GM23338 (cell line): ENCODE measurements at regions not wholly inside any gene's neighbourhood (a gene's known extent, or its start where the extent isn't known, plus 50 kb on each side); places are given as distances from the start of the nearest gene placed in this dataset.

ENCODE experiments used
- ATAC-seq: fragments of 200-7000 bp; cut with Tn5 transposase; 3 replicates; pipeline ENCODE4 v1.9.1; 2020
- DNase-seq: peaks from one replicate; pipeline ENCODE4 v3.0.0-alpha.2; 2015; ENCODE audit warnings: low spot score
- H2AFZ ChIP-seq: fragments of 200-600 bp; sonication (generic); 2 replicates; pipeline ENCODE4 v1.8.0; 2016; ENCODE audit warnings: antibody characterized with exemption, mild to moderate bottlenecking, moderate library complexity
- H3F3A ChIP-seq: fragments of 200-600 bp; sonication (generic); replicated peaks from 2 replicates; pipeline ENCODE4 v1.8.0; 2017; ENCODE audit warnings: antibody characterized with exemption, mixed run types, low read depth
- H3K27ac ChIP-seq: fragments of 200-600 bp; sonication (generic); 2 replicates; pipeline ENCODE4 v1.6.1; 2016; ENCODE audit warnings: low read depth
- H3K27me3 ChIP-seq: fragments of 200-600 bp; sonication (generic); 2 replicates; pipeline ENCODE4 v1.8.0; 2016; ENCODE audit warnings: mild to moderate bottlenecking, mixed run types, moderate library complexity; ENCODE audit not compliant: insufficient read depth
- H3K36me3 ChIP-seq: fragments of 200-600 bp; sonication (generic); 2 replicates; pipeline ENCODE4 v1.8.0; 2016; ENCODE audit warnings: mild to moderate bottlenecking; ENCODE audit not compliant: insufficient read depth
- H3K4me1 ChIP-seq: fragments of 200-600 bp; sonication (generic); 2 replicates; pipeline ENCODE4 v1.8.0; 2016; ENCODE audit warnings: mild to moderate bottlenecking, moderate library complexity; ENCODE audit not compliant: insufficient read depth
- H3K4me2 ChIP-seq: fragments of 200-600 bp; sonication (generic); 2 replicates; pipeline ENCODE4 v1.7.1; 2017; ENCODE audit warnings: mixed run types
- H3K4me3 ChIP-seq: fragments of 200-600 bp; sonication (generic); 2 replicates; pipeline ENCODE4 v1.6.1; 2016; ENCODE audit warnings: mixed run types
- H3K79me2 ChIP-seq: fragments of 200-600 bp; sonication (generic); replicated peaks from 2 replicates; pipeline ENCODE4 v1.8.0; 2017; ENCODE audit warnings: mild to moderate bottlenecking; ENCODE audit not compliant: insufficient read depth
- H3K9me2 ChIP-seq: fragments of 200-600 bp; sonication (generic); 2 replicates; pipeline ENCODE4 v1.8.0; 2017; ENCODE audit not compliant: insufficient read depth
- H4K20me1 ChIP-seq: fragments of 200-600 bp; sonication (generic); replicated peaks from 2 replicates; pipeline ENCODE4 v1.8.0; 2017; ENCODE audit warnings: mild to moderate bottlenecking; ENCODE audit not compliant: insufficient read depth
- H3K27ac Mint-ChIP-seq: 2 replicates; pipeline ENCODE4 v1.8.0; 2020; ENCODE audit warnings: inconsistent platforms, mild to moderate bottlenecking, moderate library complexity, mixed read lengths
- H3K27me3 Mint-ChIP-seq: 3 replicates; pipeline ENCODE4 v1.8.0; 2022; ENCODE audit warnings: low read depth, mild to moderate bottlenecking, moderate library complexity, mixed read lengths, inconsistent platforms; ENCODE audit not compliant: insufficient read depth, poor library complexity
- H3K36me3 Mint-ChIP-seq: 3 replicates; pipeline ENCODE4 v1.8.0; 2021; ENCODE audit warnings: low read depth, mild to moderate bottlenecking, inconsistent platforms, moderate library complexity, mixed read lengths
- H3K4me1 Mint-ChIP-seq: 3 replicates; pipeline ENCODE4 v1.8.0; 2020; ENCODE audit warnings: mild to moderate bottlenecking, inconsistent platforms, mixed read lengths
- H3K4me3 Mint-ChIP-seq: 3 replicates; pipeline ENCODE4 v1.8.0; 2021; ENCODE audit warnings: moderate library complexity, mild to moderate bottlenecking, inconsistent platforms, mixed read lengths
- H3K9me3 Mint-ChIP-seq: 3 replicates; pipeline ENCODE4 v1.8.0; 2020; ENCODE audit warnings: moderate library complexity, mild to moderate bottlenecking, inconsistent platforms, mixed read lengths
- JUNB ChIP-seq: IDR thresholded peaks from one replicate; pipeline ENCODE4 v1.6.1; 2016; ENCODE audit warnings: antibody characterized with exemption; ENCODE audit not compliant: unreplicated experiment
- POLR2AphosphoS5 ChIP-seq: IDR thresholded peaks from 2 replicates; pipeline ENCODE4 v1.6.1; 2016; ENCODE audit warnings: antibody characterized with exemption, low read depth
- ZNF114 ChIP-seq: fragments of 250-450 bp; sonication (Bioruptor Pico); IDR thresholded peaks from 2 replicates; pipeline ENCODE4 v1.5.0; 2020; ENCODE audit warnings: mild to moderate bottlenecking, moderate library complexity
- TF ChIP-seq, protein P1 (sequence below): fragments of 250-450 bp; sonication (Bioruptor Pico); IDR thresholded peaks from 2 replicates; pipeline ENCODE4 v1.5.0; 2020; ENCODE audit warnings: mild to moderate bottlenecking, moderate library complexity
- TF ChIP-seq, protein P2 (sequence below): IDR thresholded peaks from one replicate; pipeline ENCODE4 v1.6.1; 2018; ENCODE audit warnings: antibody characterized with exemption; ENCODE audit not compliant: unreplicated experiment

DNA sequence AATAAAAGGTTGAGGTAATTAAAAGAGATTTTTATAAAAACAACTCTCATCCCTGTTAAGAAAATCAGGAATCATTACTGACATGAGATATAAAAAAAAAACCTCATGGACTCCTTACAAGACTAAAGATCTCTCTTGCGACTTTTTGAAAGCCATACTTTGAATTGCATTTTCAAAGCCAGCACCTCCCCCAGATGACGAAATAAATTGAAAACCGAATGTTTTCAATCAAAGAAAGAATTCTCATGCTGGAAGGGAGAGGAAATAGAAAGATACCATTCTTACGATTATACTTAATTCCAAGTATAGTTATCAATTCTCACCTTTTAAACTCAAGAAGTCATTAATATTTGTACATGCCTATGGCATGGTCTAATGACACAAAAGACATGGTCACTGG lies 452.3 kb downstream of the GJA1 start (continued):
- TF ChIP-seq, protein P1, sequence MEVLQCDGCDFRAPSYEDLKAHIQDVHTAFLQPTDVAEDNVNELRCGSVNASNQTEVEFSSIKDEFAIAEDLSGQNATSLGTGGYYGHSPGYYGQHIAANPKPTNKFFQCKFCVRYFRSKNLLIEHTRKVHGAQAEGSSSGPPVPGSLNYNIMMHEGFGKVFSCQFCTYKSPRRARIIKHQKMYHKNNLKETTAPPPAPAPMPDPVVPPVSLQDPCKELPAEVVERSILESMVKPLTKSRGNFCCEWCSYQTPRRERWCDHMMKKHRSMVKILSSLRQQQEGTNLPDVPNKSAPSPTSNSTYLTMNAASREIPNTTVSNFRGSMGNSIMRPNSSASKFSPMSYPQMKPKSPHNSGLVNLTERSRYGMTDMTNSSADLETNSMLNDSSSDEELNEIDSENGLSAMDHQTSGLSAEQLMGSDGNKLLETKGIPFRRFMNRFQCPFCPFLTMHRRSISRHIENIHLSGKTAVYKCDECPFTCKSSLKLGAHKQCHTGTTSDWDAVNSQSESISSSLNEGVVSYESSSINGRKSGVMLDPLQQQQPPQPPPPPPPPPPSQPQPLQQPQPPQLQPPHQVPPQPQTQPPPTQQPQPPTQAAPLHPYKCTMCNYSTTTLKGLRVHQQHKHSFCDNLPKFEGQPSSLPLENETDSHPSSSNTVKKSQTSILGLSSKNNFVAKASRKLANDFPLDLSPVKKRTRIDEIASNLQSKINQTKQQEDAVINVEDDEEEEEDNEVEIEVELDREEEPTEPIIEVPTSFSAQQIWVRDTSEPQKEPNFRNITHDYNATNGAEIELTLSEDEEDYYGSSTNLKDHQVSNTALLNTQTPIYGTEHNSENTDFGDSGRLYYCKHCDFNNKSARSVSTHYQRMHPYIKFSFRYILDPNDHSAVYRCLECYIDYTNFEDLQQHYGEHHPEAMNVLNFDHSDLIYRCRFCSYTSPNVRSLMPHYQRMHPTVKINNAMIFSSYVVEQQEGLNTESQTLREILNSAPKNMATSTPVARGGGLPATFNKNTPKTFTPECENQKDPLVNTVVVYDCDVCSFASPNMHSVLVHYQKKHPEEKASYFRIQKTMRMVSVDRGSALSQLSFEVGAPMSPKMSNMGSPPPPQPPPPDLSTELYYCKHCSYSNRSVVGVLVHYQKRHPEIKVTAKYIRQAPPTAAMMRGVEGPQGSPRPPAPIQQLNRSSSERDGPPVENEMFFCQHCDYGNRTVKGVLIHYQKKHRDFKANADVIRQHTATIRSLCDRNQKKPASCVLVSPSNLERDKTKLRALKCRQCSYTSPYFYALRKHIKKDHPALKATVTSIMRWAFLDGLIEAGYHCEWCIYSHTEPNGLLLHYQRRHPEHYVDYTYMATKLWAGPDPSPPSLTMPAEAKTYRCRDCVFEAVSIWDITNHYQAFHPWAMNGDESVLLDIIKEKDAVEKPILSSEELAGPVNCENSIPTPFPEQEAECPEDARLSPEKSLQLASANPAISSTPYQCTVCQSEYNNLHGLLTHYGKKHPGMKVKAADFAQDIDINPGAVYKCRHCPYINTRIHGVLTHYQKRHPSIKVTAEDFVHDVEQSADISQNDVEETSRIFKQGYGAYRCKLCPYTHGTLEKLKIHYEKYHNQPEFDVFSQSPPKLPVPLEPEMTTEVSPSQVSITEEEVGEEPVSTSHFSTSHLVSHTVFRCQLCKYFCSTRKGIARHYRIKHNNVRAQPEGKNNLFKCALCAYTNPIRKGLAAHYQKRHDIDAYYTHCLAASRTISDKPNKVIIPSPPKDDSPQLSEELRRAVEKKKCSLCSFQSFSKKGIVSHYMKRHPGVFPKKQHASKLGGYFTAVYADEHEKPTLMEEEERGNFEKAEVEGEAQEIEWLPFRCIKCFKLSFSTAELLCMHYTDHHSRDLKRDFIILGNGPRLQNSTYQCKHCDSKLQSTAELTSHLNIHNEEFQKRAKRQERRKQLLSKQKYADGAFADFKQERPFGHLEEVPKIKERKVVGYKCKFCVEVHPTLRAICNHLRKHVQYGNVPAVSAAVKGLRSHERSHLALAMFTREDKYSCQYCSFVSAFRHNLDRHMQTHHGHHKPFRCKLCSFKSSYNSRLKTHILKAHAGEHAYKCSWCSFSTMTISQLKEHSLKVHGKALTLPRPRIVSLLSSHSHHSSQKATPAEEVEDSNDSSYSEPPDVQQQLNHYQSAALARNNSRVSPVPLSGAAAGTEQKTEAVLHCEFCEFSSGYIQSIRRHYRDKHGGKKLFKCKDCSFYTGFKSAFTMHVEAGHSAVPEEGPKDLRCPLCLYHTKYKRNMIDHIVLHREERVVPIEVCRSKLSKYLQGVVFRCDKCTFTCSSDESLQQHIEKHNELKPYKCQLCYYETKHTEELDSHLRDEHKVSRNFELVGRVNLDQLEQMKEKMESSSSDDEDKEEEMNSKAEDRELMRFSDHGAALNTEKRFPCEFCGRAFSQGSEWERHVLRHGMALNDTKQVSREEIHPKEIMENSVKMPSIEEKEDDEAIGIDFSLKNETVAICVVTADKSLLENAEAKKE (CRISPR knock-in tag): no peak
- TF ChIP-seq POLR2AphosphoS5 (no peak), ZNF114 (CRISPR knock-in tag) (no peak), JUNB (no peak)
- TF ChIP-seq, protein P2, sequence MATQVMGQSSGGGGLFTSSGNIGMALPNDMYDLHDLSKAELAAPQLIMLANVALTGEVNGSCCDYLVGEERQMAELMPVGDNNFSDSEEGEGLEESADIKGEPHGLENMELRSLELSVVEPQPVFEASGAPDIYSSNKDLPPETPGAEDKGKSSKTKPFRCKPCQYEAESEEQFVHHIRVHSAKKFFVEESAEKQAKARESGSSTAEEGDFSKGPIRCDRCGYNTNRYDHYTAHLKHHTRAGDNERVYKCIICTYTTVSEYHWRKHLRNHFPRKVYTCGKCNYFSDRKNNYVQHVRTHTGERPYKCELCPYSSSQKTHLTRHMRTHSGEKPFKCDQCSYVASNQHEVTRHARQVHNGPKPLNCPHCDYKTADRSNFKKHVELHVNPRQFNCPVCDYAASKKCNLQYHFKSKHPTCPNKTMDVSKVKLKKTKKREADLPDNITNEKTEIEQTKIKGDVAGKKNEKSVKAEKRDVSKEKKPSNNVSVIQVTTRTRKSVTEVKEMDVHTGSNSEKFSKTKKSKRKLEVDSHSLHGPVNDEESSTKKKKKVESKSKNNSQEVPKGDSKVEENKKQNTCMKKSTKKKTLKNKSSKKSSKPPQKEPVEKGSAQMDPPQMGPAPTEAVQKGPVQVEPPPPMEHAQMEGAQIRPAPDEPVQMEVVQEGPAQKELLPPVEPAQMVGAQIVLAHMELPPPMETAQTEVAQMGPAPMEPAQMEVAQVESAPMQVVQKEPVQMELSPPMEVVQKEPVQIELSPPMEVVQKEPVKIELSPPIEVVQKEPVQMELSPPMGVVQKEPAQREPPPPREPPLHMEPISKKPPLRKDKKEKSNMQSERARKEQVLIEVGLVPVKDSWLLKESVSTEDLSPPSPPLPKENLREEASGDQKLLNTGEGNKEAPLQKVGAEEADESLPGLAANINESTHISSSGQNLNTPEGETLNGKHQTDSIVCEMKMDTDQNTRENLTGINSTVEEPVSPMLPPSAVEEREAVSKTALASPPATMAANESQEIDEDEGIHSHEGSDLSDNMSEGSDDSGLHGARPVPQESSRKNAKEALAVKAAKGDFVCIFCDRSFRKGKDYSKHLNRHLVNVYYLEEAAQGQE: no peak

DNA sequence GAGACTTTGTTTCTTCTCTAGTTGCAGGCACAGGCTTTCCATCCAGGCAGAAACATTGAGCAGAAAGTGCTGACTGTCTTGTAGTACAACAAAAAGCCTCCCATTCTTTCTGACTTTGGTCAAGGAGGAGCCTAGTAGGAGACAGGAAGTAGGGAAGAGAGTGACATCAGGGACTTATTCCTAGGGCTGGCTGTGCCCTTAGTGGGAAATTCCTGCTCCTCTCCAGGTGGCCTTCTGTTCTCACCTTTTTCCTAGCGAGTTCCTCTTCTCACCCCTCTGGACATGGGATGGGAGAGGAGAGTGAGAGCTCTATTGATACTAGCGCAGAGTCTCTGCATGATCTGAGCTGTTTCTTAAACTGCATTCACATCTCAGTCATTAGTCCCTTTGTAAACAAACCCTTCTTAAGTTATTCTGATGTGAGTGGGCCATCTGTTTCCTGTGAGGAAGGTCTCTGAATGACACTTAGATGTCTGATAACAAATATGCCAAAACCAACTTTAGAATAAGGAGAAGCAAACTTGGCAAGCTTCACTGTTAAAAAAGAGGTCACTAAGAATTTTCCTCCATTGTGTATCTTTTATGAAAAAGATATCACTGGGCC lies 455.0 kb downstream of the GJA1 start:
- Mint-ChIP-seq H3K4me3 (no peak overlapping the region), H3K27me3 (peaks cover 4% of the 10 kb centered on the region), H3K36me3 (no peaks in the 10 kb centered on the region), H3K27ac (no peak overlapping the region), H3K4me1 (peaks cover 11% of the 10 kb centered on the region), H3K9me3 (no peaks in the 10 kb centered on the region; the same call in 2 of the 3 replicates)
- no peak overlapping the region for H3K4me2 ChIP-seq
- no peak overlapping the region for H3K4me3 ChIP-seq
- H3K36me3 ChIP-seq: no peaks in the 10 kb centered on the region
- H3K27ac ChIP-seq: no peak overlapping the region
- ATAC-seq: peak; percentile 50
- no peaks in the 10 kb centered on the region for H3K79me2 ChIP-seq
- H3K4me1 ChIP-seq: no peaks in the 10 kb centered on the region
- no peak overlapping the region; the same call in 1 of the 2 replicates for H2AFZ ChIP-seq
- 0 out of 2 replicates have a peak, but pooled peaks cover 3% of the 10 kb centered on the region for H3K9me2 ChIP-seq
- peak; percentile 26 for DNase-seq
- H3F3A ChIP-seq: no peaks in the 10 kb centered on the region
- H3K27me3 ChIP-seq: no peaks in the 10 kb centered on the region
- no peaks in the 10 kb centered on the region for H4K20me1 ChIP-seq
- no peak for TF ChIP-seq ZNF114 (CRISPR knock-in tag)
- TF ChIP-seq, protein P1 (CRISPR knock-in tag): no peak
